HG03095 (cell line): ENCODE measurements at regions not wholly inside any gene's neighbourhood (a gene's known extent, or its start where the extent isn't known, plus 50 kb on each side); places are given as distances from the start of the nearest gene placed in this dataset.

Experiments used
- ATAC-seq: cut with Tn5 transposase; IDR thresholded peaks from one replicate; pipeline ENCODE4 v1.9.1; 2021; ENCODE audit warnings: moderate library complexity; ENCODE audit not compliant: unreplicated experiment

DNA sequence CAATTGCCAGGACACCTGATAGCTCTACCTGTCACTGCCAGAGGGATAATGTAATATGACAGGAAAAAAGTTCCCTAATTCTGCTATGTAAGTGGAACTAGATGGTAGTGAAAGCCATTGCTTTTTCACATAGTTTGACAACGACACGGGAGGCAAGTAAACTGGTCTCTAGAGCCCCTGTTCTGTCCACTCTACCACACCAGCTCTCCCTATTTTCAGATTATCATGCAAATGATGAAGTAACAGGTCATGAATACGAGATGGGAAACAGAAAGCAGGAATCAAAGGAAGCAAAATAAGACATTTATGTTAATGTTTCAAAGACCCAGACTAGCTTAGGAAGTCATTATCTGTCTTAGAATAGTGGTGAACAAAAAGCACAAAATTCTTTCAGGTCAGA is 56.2 kb downstream of the TAF11L14 start:
- ATAC-seq, result no peak

DNA sequence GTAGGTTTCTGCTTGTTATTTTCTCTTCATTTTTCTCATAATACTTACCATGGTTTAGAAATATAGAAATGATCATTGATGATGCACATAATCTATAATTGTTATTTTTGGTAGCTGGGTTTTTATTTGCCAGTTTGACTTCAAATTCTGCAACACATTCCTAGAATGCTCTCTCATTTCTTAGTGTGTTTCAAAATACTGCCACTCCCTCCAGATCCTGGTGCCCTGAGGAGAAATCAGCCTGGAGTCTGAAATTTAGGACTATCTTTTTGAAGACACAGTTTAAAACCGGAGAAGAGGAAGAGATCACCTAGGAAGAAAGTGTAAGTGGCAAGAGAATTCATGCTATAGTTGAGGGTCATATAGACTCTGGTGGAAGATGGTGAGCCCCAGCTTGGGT is 57.5 kb downstream of the TAF11L14 start:
- no peak for ATAC-seq

DNA sequence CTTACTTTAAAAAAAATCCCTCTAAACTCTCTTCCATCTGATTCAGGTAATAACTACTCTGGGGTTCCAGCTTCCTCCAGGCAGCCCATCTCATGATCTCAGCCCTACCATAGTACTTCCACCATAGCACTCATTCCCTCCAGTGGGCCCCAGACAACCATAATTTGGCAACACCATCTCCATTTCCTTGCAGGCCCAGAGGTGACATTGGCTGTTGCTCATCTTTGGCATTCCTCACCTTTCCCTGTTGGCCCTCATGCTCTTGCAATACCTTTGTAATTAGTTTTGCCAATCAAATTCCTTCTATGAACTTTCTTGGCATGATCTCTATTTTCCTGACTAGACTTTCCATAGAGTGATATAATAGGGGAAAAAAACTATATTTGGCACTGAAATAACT is 60.1 kb downstream of the TAF11L14 start:
- ATAC-seq, result no peak

DNA sequence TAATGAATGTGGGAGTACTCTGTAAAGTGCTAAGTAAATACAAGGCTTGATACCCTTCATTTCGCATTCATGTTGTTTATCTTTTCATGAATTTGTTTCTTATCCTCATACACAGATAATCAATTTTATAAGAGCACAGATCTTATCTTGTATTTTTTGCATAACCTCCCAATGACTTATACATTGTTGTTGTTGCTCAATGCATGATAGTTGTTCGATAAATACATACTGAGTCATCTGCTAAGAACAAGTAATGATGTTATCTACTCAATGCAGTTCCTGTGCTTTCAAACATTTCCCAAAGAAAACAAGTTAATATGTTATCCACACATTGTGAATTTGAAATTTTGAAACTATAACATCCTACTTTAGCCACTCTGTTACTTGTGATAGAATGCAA is 60.7 kb downstream of the TAF11L14 start:
- ATAC-seq, result no peak

DNA sequence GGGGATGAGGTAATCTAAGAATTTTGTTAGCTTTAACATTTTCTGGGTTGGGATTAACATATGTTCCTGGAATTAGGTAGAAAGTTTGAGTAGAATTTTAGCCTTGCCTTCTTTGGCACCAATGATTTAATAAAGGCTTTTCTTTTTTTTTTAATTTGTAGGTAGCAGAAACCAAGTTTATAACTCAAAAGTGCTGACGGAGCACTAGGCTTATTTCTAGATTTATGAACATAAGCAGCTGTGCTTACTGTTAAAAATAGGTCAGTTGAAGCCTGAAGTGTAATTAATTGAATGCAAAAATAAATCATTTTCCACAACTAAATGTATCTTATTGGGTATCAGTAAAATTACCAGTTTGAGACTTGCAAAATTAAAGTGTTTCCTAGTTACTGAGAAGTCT is 62.4 kb downstream of the TAF11L14 start:
- ATAC-seq, result no peak

DNA sequence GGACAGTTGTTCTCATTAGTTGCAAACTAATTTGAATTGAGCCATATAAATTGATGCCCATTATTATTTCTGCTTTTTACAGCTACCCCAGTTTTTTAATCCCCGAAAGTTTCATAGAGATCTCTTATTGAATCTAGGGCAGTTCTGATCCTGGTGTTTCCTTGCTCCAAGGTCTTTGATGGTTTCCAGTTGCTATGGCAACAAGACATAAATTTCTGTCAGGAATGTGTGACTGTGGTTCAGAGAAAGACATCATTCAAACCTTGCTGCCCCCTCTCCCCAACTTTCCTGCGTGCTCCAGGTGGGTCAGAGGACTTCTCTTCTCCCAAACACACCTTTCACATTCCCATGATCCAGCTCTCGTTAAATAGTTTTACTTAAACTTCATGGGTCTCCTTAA is 63.4 kb downstream of the TAF11L14 start:
- no peak for ATAC-seq

DNA sequence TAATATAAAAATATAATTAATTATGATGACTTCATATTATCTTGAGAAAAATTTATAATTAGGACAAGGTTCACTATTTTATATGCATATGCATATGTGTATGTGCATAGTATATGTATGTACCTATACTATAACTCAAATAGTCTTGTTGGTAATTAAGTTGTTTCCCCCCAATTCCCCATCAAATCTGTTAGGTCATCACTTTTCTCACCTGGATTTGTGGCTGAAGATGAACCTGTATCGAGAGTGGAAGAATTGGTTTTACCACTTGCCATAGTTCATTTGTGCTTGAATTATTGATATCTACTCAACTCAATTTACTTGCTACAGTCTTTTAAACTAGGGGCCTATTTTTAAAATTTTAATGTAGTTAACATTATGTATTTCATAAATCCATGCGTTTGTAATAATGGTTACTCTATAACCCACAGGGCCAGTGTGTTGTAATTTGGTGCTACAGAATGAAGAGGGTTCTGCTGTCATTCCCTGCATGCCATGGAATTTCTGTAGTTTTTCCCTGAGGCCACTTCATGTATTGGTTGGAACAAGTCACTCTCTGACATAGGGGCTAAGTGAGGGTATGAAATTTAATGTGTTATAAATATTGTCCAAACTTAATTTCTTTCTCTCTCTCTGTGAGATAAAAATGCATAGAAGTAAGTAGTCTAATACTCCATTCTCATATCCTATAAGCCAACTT is 74.9 kb downstream of the TAF11L14 start:
- no peak for ATAC-seq

DNA sequence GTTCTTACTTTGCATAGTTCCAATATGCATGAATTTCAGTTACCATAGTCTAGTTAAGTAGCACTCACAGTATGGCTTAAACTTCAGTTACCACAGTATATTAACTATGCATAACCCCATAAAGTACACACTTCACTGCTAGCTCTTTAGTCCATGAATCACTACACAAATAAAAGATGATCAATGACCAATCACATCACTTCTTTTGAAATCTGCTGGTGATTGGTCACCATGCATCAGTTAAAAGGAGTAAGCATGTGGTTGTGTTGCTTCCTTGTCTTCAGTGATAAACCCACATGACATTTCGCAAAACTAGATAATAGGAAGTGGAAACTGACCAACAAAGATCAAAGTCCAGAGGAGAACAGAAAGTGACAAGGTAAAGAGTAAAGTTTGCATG is 79.0 kb downstream of the TAF11L14 start:
- no peak for ATAC-seq

DNA sequence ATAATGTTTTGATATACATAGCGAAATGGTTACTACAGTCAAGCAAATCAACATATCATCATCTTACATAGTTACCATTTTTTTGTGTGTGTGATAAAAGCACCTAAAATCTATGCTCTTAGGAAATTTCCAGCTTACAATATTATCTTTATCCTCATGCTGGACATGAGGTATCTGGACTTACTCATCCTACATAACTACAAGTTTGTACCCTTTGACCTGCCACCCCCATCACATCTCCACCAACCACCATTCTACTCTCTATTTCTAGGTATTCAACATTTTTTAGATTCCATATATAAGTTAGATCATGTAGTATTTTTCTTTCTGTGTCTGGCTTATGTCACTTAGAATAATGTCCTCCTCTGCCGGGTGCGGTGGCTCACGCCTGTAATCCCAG is 79.9 kb downstream of the TAF11L14 start:
- no peak for ATAC-seq

DNA sequence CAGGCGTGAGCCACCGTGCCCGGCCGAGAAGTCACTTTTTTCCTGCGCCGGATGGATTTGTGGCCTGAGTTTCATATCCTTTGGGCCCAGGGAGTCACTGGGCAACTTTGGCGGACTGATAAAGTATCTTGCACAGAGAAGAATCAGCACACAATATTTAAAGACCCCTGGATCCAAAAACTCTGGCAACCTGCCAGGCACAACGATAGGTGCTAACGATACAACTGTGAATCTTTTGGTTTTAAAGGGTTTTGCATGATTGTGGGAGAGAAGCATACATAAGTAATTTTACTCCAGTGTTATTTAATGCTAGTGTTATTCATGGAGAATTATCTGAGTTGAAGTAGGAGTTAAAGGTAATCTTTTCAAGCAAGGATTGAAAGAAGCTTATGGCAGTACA is 85.3 kb downstream of the TAF11L14 start:
- no peak for ATAC-seq

DNA sequence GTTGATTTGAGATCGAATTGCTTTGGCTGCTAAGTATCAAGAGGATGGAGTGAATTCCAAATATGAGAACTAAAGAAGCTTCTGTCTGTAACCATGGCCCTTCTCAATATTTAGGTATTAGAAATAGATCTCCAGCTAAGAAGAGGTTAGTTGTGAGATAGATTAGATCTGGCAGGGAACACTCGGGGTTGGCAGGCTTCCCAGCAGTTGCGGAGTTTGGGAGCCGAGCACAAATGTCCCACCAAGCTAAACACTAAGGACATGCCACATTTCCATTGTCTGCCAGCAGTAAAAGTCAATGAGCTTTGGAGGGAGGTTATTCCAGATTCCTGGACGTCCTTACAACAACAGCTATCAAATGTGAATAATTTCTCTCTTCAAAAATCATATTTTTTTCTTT is 85.8 kb downstream of the TAF11L14 start:
- ATAC-seq, result no peak

DNA sequence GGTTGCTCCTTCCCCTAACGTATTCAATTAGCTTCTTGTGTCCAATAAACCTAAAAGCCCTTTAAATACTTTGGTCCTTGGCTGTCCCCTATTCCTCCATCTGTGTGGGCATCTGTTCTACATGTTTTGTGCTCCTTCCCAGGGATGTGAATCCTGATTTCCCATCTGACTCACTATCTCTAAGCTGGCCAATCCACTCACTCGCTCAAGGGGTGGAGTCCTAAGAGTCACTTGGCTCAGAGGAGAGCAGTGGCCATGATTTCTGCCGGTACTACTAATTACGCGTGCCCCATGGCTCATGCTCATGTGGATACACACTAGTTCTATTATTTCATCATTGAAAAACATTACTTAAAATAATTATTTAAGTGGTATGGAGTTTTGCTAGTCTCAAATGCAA is 89.6 kb downstream of the TAF11L14 start:
- ATAC-seq, result no peak

DNA sequence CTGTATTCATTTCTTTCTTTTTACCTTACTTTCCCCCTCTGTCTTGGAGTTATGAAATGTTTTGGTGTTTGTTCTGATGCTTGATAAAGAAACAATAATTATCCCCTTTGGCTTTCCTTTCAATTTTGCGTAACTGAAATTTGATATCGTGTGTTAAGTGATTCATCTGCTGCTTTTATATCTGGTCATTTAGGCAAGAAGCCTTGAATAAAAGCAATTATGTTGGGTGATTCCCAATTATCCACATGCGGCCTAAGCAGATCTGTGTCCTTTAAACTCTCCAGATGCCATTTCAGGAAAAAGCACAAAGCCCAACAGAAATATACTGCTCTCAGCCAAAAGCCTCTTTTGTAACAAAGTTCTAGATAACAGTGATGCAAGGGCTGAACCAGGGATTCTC is 92.8 kb downstream of the TAF11L14 start:
- no peak for ATAC-seq

DNA sequence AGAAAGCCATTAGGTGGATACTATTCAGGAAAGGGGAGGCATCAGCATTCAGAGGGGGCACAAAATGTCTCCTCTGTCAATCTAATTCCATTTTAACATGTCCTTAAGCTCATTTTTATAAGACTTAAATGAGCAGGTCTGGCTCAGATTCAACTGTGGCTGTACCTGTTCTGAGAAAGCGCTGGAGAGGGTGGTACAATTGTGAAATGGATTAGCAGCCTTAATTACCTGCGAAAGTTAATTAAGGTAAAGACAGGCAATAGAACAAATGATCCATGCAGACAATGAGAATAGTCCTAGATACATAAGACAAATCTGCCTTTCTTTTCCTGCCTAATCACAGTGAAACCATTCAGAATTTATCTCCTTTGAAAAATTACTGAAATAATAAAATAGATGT is 96.2 kb downstream of the TAF11L14 start:
- ATAC-seq, result no peak

DNA sequence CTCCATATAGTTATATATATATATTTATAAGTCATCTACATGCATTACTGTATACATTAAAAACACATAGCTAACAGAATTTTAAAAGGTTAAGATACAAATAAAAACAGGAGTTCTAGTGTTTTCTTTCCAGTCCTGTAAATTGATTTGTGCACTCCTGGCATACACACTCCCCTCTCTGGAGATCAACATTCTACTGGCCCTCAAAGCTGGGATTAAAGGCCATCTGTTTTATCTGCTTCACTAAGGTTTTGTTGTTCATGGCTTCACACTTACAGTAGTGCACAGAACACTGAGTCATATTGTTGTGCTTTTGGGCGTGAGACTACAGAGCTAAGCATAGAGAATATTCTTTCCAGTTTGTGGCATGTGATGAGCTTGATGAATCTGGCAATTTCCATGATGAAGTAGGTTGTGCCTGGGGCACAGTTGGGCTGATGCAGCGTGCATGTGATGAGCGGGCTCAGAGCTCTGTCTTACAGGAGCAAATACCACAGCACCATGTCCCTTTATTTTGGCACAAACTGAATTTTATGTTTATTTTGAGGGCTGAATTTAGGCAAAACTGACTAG is 98.2 kb downstream of the TAF11L14 start:
- no peak for ATAC-seq

DNA sequence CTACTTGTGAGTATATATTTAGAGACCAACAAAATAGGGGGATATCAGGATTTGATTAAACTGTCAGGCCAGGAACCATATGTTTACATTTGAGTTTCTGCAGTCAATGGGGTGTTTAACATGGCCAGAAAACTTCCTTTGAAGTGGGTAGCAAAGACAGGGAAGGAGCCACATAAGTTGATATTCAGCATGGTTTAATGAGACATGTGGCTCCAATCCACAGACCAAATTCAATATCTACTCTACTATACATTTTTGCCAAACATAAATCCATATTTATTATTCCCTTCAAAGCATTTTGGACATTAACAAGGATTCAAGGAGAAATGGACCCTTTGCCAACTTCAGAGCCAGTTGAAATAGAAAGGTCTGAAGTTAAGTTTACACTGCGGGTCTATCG is 99.8 kb downstream of the TAF11L14 start:
- no peak for ATAC-seq

DNA sequence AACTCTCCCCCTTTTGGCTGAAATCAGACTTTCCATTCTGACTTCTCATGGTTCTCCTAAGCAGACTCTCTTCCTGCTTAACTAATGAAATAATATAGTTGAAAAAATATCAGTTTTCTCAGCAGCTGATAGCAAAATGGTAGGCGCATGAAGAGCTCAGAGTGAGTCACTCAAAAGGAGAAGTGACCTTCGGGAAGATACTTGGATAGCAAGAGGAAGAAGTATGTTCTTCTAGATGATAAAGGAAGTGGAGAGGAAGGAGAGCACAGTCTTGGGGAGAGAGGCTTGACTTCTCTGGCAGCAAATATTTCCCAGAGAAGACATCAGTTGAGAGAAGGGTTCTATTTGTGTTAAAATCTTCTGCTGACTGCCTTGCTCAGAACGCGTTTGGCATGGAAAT is 101.5 kb downstream of the TAF11L14 start:
- ATAC-seq, result no peak

DNA sequence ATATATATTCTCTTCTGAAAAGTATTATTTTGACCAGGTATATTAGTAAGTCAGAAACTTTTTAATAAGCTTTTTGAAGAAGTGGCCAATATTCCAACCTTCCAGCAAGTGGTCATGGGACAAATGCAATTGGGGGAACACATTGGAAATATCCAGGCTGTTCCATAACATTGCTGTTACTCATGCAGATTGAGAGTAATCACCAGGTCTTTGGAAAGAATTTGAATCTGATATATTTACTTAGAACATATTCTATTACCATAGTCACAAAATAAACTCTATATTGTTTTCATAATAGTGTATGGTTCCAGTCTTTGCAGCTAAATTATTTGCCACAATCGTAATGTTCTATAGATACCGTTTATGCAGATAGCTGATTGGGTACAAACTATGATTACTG is 102.8 kb downstream of the TAF11L14 start:
- no peak for ATAC-seq

DNA sequence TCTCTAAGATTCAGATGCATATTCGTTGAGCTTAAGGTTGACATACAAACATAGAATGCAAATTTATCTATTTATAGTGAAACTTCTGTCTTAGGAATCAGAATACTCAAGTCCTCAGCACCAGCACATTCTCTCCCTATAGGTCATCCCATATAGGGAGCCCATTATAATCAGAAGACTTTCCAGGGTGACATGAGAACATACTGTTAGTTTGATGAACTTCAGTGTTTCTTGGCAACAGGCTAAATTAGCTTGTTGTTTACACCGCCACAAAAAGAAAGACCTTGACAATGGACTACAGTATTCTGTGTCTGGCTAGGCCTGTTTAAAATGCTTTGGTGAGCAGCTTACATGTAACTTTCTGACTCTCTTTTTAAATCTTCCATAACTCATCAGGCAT is 104.2 kb downstream of the TAF11L14 start:
- no peak for ATAC-seq

DNA sequence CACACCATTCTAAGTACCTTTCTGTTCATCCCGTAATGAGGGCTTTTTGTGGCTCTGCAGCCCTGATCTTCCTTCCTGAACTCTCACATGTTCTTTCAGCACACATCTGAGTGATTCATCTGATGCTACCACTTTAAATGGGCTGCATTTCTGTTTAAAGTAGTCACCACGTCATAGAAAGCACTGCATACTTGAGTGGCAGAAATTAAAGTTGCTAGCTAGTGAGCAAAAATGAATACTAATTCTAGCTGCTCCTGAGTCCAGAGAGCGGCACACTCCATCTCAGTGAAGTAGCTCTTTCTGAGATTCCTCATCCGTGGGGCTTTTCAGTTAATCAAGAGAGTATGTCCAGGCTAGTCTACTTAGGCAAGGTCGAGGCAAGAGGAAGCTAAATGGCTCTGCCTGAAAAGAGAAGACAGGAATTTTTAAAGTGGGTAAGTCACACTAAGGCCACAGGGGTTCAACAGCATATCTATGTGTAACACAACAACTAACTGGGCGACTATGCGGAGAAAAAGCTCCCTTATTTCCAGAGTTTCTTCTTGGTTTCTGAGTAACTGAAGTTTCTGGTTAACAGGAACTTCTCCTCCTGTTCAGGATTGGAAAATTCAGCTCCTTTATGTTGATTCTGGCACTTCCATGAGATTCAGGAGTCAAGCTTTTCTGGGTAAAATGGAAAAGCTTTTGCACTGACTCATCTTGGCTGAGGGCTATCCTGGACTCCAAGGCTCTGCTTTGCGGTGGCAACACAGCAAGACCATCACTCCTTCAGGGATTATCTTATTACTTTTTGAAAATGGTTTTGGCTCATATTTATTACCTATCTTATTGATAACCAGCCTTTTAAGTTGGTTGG is 109.5 kb downstream of the TAF11L14 start:
- ATAC-seq, result no peak

DNA sequence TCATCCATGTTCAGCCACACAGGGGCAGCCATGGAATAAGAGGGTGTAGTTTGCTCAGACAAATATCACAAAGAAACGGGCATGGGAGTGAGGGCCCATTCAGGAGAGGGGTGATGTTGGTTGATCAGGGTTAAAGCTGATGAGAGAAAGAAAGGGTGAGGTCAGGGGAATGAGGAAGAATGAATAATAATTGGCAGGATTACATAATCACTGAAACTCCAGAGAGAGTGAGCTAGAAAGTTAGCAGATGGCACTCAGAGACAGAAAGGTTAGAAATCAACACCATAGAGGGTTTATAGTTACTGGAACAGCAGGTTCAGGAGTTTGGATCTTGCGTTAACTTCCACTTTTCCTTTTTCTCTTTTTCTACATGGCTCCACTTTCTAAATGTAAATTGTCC is 113.9 kb downstream of the TAF11L14 start:
- no peak for ATAC-seq

DNA sequence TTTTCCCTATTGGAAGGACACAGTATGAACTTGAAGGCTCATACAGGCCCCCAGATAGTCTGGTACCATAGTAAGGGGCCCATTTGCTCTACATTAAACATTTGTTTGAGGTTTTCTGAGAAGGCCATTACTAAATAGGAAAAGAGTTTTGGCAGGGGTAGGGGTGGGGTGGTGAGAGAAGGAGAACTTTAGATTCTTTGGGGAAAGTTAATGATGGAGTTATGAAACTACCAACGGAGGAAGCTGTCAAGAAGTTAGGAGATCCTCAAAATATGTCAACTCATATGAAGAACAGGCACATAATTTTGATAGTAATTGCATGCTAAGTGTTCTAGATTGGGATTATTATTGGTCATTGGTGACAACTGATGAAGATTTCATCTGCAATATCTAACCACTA is 114.7 kb downstream of the TAF11L14 start:
- ATAC-seq, result no peak
